Suprapubic skin (tissue), 4 donors: ENCODE measurements at regions not wholly inside any gene's neighbourhood (a gene's known extent, or its start where the extent isn't known, plus 50 kb on each side); places are given as distances from the start of the nearest gene placed in this dataset.

Experiments used
- DNase-seq, 2 donors: peaks; one replicate each; pipeline ENCODE4 v3.0.0-alpha.2; 2019; ENCODE audit warnings: low spot score in 2 of 2
- H3K27ac ChIP-seq: fragments of 200-600 bp; sonication (generic); one replicate; pipeline ENCODE4 v1.5.1; 2019
- H3K27me3 ChIP-seq: fragments of 200-600 bp; sonication (generic); one replicate; pipeline ENCODE4 v1.5.1; 2019
- H3K36me3 ChIP-seq: fragments of 200-600 bp; sonication (generic); one replicate; pipeline ENCODE4 v1.5.1; 2019
- H3K4me1 ChIP-seq: fragments of 200-600 bp; sonication (generic); one replicate; pipeline ENCODE4 v1.5.1; 2019
- H3K4me3 ChIP-seq: fragments of 200-600 bp; sonication (generic); one replicate; pipeline ENCODE4 v1.5.1; 2019; ENCODE audit warnings: mild to moderate bottlenecking
- H3K9me3 ChIP-seq: fragments of 200-600 bp; sonication (generic); one replicate; pipeline ENCODE4 v1.5.1; 2019
- EP300 ChIP-seq: sonication (generic); formaldehyde crosslinking; IDR thresholded peaks from one replicate; pipeline ENCODE4 v1.6.1; 2017; ENCODE audit warnings: antibody characterized with exemption
- POLR2A ChIP-seq, 2 donors: fragments of 450-650 bp; IDR thresholded peaks; one replicate each; pipeline ENCODE4 v1.6.1; 2017; ENCODE audit warnings: antibody characterized with exemption in 2 of 2, mild to moderate bottlenecking in 2 of 2, moderate library complexity in 2 of 2
- POLR2AphosphoS5 ChIP-seq, 3 donors: sonication (generic); formaldehyde crosslinking; IDR thresholded peaks; one replicate each; pipeline ENCODE4 v1.6.1; 2017; ENCODE audit warnings: antibody characterized with exemption in 3 of 3
- WGBS: methylation state at CpG from one replicate; pipeline ENCODE4 v1.1.5; 2018; 5-methylcytosine and 5-hydroxymethylcytosine counted together
- TF ChIP-seq, protein P1 (sequence below), 2 donors: fragments of 200-600 bp in 1 of 2; fragments of 450-650 bp in 1 of 2; sonication (generic) in 1 of 2; IDR thresholded peaks; one replicate each; pipeline ENCODE4 v1.5.1; 2016 to 2019; ENCODE audit warnings: antibody characterized with exemption in 2 of 2, mild to moderate bottlenecking in 1 of 2, moderate library complexity in 1 of 2

- no peak overlapping the region for H3K4me3 ChIP-seq
- H3K9me3 ChIP-seq, result no peaks in the 10 kb centered on the region
- DNase-seq, result no peak
- H3K27ac ChIP-seq, result no peak overlapping the region
- H3K27me3 ChIP-seq, result no peaks in the 10 kb centered on the region
- peaks cover 5% of the 10 kb centered on the region for H3K4me1 ChIP-seq
- H3K36me3 ChIP-seq, result no peaks in the 10 kb centered on the region
- TF ChIP-seq POLR2A (IDR thresholded peaks at IDR 0.05) (no peak), EP300 (no peak), POLR2AphosphoS5 (IDR thresholded peaks at IDR 0.05) (no peak)
- TF ChIP-seq, protein P1, sequence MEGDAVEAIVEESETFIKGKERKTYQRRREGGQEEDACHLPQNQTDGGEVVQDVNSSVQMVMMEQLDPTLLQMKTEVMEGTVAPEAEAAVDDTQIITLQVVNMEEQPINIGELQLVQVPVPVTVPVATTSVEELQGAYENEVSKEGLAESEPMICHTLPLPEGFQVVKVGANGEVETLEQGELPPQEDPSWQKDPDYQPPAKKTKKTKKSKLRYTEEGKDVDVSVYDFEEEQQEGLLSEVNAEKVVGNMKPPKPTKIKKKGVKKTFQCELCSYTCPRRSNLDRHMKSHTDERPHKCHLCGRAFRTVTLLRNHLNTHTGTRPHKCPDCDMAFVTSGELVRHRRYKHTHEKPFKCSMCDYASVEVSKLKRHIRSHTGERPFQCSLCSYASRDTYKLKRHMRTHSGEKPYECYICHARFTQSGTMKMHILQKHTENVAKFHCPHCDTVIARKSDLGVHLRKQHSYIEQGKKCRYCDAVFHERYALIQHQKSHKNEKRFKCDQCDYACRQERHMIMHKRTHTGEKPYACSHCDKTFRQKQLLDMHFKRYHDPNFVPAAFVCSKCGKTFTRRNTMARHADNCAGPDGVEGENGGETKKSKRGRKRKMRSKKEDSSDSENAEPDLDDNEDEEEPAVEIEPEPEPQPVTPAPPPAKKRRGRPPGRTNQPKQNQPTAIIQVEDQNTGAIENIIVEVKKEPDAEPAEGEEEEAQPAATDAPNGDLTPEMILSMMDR (IDR thresholded peaks at IDR 0.05), result no peak
- WGBS, result 93% methylated on average over 5 of the region's 5 CpGs
Observed at GRCh38 chr7:17619196-17619818, 320.9 kb downstream of the AHR start.

GRCh38 chr7:17620566-17620965 is 319.7 kb downstream of the SNX13 start:
- Histone ChIP-seq H3K36me3 (no peaks in the 10 kb centered on the region), H3K27ac (no peak overlapping the region), H3K27me3 (no peaks in the 10 kb centered on the region), H3K4me3 (no peak overlapping the region), H3K9me3 (no peaks in the 10 kb centered on the region), H3K4me1 (peaks cover 5% of the 10 kb centered on the region)
- TF ChIP-seq, protein P1 (IDR thresholded peaks at IDR 0.05), result no peak
- TF ChIP-seq POLR2AphosphoS5 (IDR thresholded peaks at IDR 0.05) (no peak), EP300 (no peak), POLR2A (IDR thresholded peaks at IDR 0.05) (no peak)
- DNase-seq, result no peak
- WGBS, result 62% methylated on average over 2 of the region's 2 CpGs

- H3K27ac ChIP-seq, result no peak overlapping the region
- H3K9me3 ChIP-seq, result no peaks in the 10 kb centered on the region
- 89% methylated on average over 2 of the region's 2 CpGs for WGBS
- H3K4me3 ChIP-seq, result no peak overlapping the region
- H3K27me3 ChIP-seq, result no peaks in the 10 kb centered on the region
- DNase-seq, result no peak
- peaks cover 8% of the 10 kb centered on the region for H3K4me1 ChIP-seq
- no peaks in the 10 kb centered on the region for H3K36me3 ChIP-seq
- TF ChIP-seq POLR2A (IDR thresholded peaks at IDR 0.05), result no peak
- TF ChIP-seq POLR2AphosphoS5 (IDR thresholded peaks at IDR 0.05), result no peak
- TF ChIP-seq, protein P1 (IDR thresholded peaks at IDR 0.05), result no peak
- no peak for TF ChIP-seq EP300
Observed at GRCh38 chr7:17622451-17622850, 317.8 kb downstream of the SNX13 start.

- Histone ChIP-seq H3K36me3 (no peaks in the 10 kb centered on the region), H3K9me3 (no peaks in the 10 kb centered on the region), H3K27ac (no peak overlapping the region), H3K4me3 (no peak overlapping the region), H3K27me3 (no peaks in the 10 kb centered on the region), H3K4me1 (peaks cover 8% of the 10 kb centered on the region)
- TF ChIP-seq, protein P1 (IDR thresholded peaks at IDR 0.05), result no peak
- TF ChIP-seq POLR2A (IDR thresholded peaks at IDR 0.05), result no peak
- TF ChIP-seq POLR2AphosphoS5 (IDR thresholded peaks at IDR 0.05), result no peak
- TF ChIP-seq EP300, result no peak
- no peak for DNase-seq
Observed at GRCh38 chr7:17623546-17624185, 316.6 kb downstream of the SNX13 start.

DNA sequence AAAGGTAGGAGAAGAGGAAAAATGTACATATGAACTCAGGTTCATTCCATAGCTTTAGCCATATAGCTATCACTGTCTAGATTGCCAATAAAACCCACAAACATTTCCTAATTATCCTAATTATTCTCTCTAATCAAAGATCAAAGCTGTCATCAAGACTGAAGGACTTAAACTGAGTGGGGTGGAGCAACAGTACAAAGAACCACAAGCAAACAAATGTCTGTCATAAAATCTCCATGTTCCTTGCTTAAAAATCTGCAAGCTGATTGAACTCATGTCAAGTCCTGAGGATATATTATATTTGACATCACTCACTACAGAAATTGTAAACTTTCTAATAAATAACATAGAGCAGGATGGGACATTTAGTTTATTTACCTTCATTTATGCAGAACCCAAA is 315.9 kb downstream of the SNX13 start:
- Histone ChIP-seq H3K4me3 (no peak overlapping the region), H3K36me3 (no peaks in the 10 kb centered on the region), H3K4me1 (peaks cover 8% of the 10 kb centered on the region), H3K27ac (no peak overlapping the region), H3K9me3 (no peaks in the 10 kb centered on the region), H3K27me3 (no peaks in the 10 kb centered on the region)
- TF ChIP-seq EP300 (no peak), POLR2A (IDR thresholded peaks at IDR 0.05) (no peak), POLR2AphosphoS5 (IDR thresholded peaks at IDR 0.05) (no peak)
- TF ChIP-seq, protein P1 (IDR thresholded peaks at IDR 0.05), result no peak
- no peak for DNase-seq
